Neuronal stem cell (in vitro differentiated cells): ENCODE measurements at regions not wholly inside any gene's neighbourhood (a gene's known extent, or its start where the extent isn't known, plus 50 kb on each side); places are given as distances from the start of the nearest gene placed in this dataset.

ENCODE experiments used
- DNase-seq: peaks from one replicate; pipeline ENCODE4 v3.0.0-alpha.2; 2013; ENCODE audit warnings: low spot score
- H2AFZ ChIP-seq: one replicate; pipeline ENCODE4 v1.6.1; 2013; ENCODE audit warnings: mild to moderate bottlenecking, low read length, inconsistent platforms
- H2AK5ac ChIP-seq: 2 replicates; pipeline ENCODE4 v1.6.1; 2013; ENCODE audit warnings: low read depth, mild to moderate bottlenecking, inconsistent platforms, low read length, moderate library complexity, mixed read lengths
- H2BK120ac ChIP-seq: 2 replicates; pipeline ENCODE4 v1.6.1; 2013; ENCODE audit warnings: low read depth, mild to moderate bottlenecking, inconsistent platforms, low read length, moderate library complexity, mixed read lengths
- H2BK12ac ChIP-seq: one replicate; pipeline ENCODE4 v1.6.1; 2013; ENCODE audit warnings: low read length, inconsistent platforms
- H2BK15ac ChIP-seq: 2 replicates; pipeline ENCODE4 v1.6.1; 2013; ENCODE audit warnings: mild to moderate bottlenecking, low read length, inconsistent platforms, mixed read lengths
- H2BK5ac ChIP-seq: one replicate; pipeline ENCODE4 v1.6.1; 2013; ENCODE audit warnings: inconsistent platforms, mild to moderate bottlenecking, low read length, moderate library complexity
- H3K14ac ChIP-seq: one replicate; pipeline ENCODE4 v1.6.1; 2013; ENCODE audit warnings: low read length, inconsistent platforms
- H3K18ac ChIP-seq: 2 replicates; pipeline ENCODE4 v1.6.1; 2013; ENCODE audit warnings: low read length, inconsistent platforms
- H3K23ac ChIP-seq: 2 replicates; pipeline ENCODE4 v1.6.1; 2013; ENCODE audit warnings: low read depth, mild to moderate bottlenecking, mixed read lengths, low read length, inconsistent platforms; ENCODE audit not compliant: poor library complexity
- H3K27ac ChIP-seq: replicated peaks from 3 replicates; pipeline ENCODE4 v1.5.1; 2013; ENCODE audit warnings: low read length, inconsistent platforms
- H3K27me3 ChIP-seq, 3 experiments: 2 replicates each; pipeline ENCODE4 v1.6.1; 2013; ENCODE audit warnings: low read length in 3 of 3, mild to moderate bottlenecking in 2 of 3, inconsistent platforms in 1 of 3, low read depth in 1 of 3, mixed read lengths in 1 of 3, moderate library complexity in 1 of 3; ENCODE audit not compliant: control insufficient read depth in 3 of 3, insufficient read depth in 3 of 3
- H3K36me3 ChIP-seq, 2 donors: replicated peaks in 1 of 2; 2 replicates each; pipeline ENCODE4 v1.6.1; 2013; ENCODE audit warnings: low read length in 2 of 2; ENCODE audit not compliant: control insufficient read depth in 2 of 2, insufficient read depth in 2 of 2
- H3K4ac ChIP-seq: 2 replicates; pipeline ENCODE4 v1.6.1; 2013; ENCODE audit warnings: inconsistent platforms, mild to moderate bottlenecking, low read length, moderate library complexity
- H3K4me1 ChIP-seq, 2 donors: 1 replicate in 1 of 2; 2 replicates in 1 of 2; pipeline ENCODE4 v1.6.1; 2013; ENCODE audit warnings: low read length in 2 of 2, low read depth in 1 of 2; ENCODE audit not compliant: control insufficient read depth in 2 of 2, insufficient read depth in 1 of 2
- H3K4me2 ChIP-seq: one replicate; pipeline ENCODE4 v1.6.1; 2013; ENCODE audit warnings: mild to moderate bottlenecking, low read length, inconsistent platforms; ENCODE audit not compliant: insufficient read depth, poor library complexity, severe bottlenecking
- H3K4me3 ChIP-seq, 2 donors: 2 replicates each; pipeline ENCODE4 v1.5.1; 2013; ENCODE audit warnings: low read length in 2 of 2, mild to moderate bottlenecking in 2 of 2, inconsistent platforms in 1 of 2, moderate library complexity in 1 of 2
- H3K79me1 ChIP-seq: one replicate; pipeline ENCODE4 v1.6.1; 2013; ENCODE audit warnings: low read depth, mild to moderate bottlenecking, inconsistent platforms, low read length, moderate library complexity
- H3K9ac ChIP-seq: one replicate; pipeline ENCODE4 v1.6.1; 2013; ENCODE audit warnings: mild to moderate bottlenecking, low read depth, low read length, inconsistent platforms; ENCODE audit not compliant: poor library complexity
- H3K9me3 ChIP-seq, 2 donors: replicated peaks in 1 of 2; 2 replicates each; pipeline versions ENCODE3 to v1.6.1; 2013; ENCODE audit warnings: low read length in 2 of 2, mild to moderate bottlenecking in 2 of 2, inconsistent platforms in 1 of 2, low read depth in 1 of 2, mixed read lengths in 1 of 2, moderate library complexity in 1 of 2; ENCODE audit not compliant: control insufficient read depth in 2 of 2, insufficient read depth in 1 of 2
- H4K8ac ChIP-seq: one replicate; pipeline ENCODE4 v1.6.1; 2013; ENCODE audit warnings: low read depth, mild to moderate bottlenecking, inconsistent platforms, low read length, moderate library complexity
- H4K91ac ChIP-seq: one replicate; pipeline ENCODE4 v1.6.1; 2013; ENCODE audit warnings: low read length, low read depth, mild to moderate bottlenecking, inconsistent platforms; ENCODE audit not compliant: poor library complexity
- WGBS, 2 donors: extraction: QIAGEN DNeasy Blood & Tissue Kit; methylation state at CpG; one replicate each; pipeline ENCODE4 v1.1.7; 2013; ENCODE audit warnings: missing lambda C conversion rate in 2 of 2, mixed read lengths in 1 of 2; ENCODE audit not compliant: insufficient read length in 2 of 2, insufficient replicate concordance in 1 of 2; ENCODE audit errors: extremely low coverage in 2 of 2; 5-methylcytosine and 5-hydroxymethylcytosine counted together

- Histone ChIP-seq H3K14ac (no peak overlapping the region), H3K4me2 (no peak overlapping the region), H2AK5ac (no peak overlapping the region), H2BK12ac (no peak overlapping the region), H2AFZ (no peak overlapping the region), H2BK5ac (no peak overlapping the region), H2BK120ac (no peak overlapping the region), H3K9me3 (no peaks in the 10 kb centered on the region), H4K8ac (no peak overlapping the region), H3K4ac (no peak overlapping the region), H3K27me3 (peaks cover 0 to 2% (median 0%) of the 10 kb centered on the region in 3 experiments), H3K4me3 (no peak overlapping the region), H3K9ac (no peak overlapping the region), H4K91ac (no peak overlapping the region), H3K79me1 (no peaks in the 10 kb centered on the region), H3K18ac (no peak overlapping the region), H2BK15ac (no peak overlapping the region), H3K27ac (no peak overlapping the region), H3K36me3 (no peaks in the 10 kb centered on the region), H3K4me1 (peaks cover 0 to 2% of the 10 kb centered on the region in 2 donors), H3K23ac (no peak overlapping the region)
- WGBS, 2 donors = no CpG with 5 or more reads among the region's 3 CpGs
- no peak for DNase-seq
Observed at GRCh38 chr10:107383357-107383756, 218.9 kb upstream of the SORCS1 start.

DNA sequence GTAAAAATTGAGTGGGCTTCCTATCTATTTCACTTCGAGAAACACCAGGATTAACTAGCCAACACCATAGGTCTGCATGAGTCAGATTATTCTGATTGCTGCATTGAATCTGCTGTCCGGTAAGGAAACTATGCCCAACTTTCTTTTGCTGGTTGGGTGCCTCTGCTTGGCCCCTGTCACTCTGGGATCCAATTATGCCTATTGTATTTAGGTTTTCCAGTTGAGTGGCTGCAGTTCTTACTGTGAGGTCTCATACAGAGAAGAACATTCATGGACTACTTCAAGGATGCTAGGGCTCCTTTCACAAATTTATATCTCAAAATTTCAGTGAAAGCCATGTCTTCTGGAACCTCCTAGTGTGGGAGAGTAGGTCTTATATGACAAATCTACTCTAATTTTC, 215.1 kb upstream of the SORCS1 start:
- Histone ChIP-seq H3K4ac (no peak overlapping the region), H3K4me3 (no peak overlapping the region), H3K9me3 (no peaks in the 10 kb centered on the region), H3K4me2 (no peak overlapping the region), H3K27me3 (peaks cover 0 to 2% (median 0%) of the 10 kb centered on the region in 3 experiments), H2AK5ac (no peak overlapping the region), H3K79me1 (no peaks in the 10 kb centered on the region), H4K8ac (no peak overlapping the region), H3K4me1 (peaks cover 0 to 2% of the 10 kb centered on the region in 2 donors), H3K9ac (no peak overlapping the region), H2BK120ac (no peak overlapping the region), H3K36me3 (no peaks in the 10 kb centered on the region), H2BK15ac (no peak overlapping the region), H3K27ac (no peak overlapping the region), H3K14ac (no peak overlapping the region), H2BK5ac (no peak overlapping the region), H3K23ac (no peak overlapping the region), H2AFZ (no peak overlapping the region), H4K91ac (no peak overlapping the region), H2BK12ac (no peak overlapping the region), H3K18ac (no peak overlapping the region)
- no peak for DNase-seq
- WGBS, 2 donors = no CpG with 5 or more reads among the region's 2 CpGs

DNA sequence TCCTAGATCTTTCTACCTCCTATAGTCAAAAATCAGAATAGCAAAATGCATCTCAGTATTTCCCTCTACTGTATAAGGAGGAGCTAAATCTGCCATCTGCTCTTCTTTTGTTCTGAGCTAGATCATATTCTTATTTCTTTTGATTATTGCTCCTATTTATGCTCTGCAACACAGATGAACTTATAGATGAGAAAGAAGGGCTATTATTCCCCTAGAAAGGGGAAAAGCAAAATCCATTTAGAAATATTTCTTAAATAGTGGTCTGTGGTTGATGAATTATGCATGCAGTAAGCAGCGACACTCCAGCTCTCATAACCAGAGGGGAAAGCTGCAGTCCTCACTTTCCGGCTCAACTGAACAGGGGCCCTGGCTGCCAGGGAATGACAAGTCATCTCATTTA, 207.3 kb upstream of the SORCS1 start:
- Histone ChIP-seq H3K4ac (no peak overlapping the region), H2BK15ac (no peak overlapping the region), H2BK12ac (no peak overlapping the region), H3K9me3 (no peaks in the 10 kb centered on the region), H4K8ac (no peak overlapping the region), H3K4me3 (no peak overlapping the region), H3K9ac (no peak overlapping the region), H3K23ac (no peak overlapping the region), H3K36me3 (no peaks in the 10 kb centered on the region), H2AFZ (no peak overlapping the region), H3K27me3 (no peaks in the 10 kb centered on the region), H3K4me2 (no peak overlapping the region), H2AK5ac (no peak overlapping the region), H2BK120ac (no peak overlapping the region), H4K91ac (no peak overlapping the region), H3K14ac (no peak overlapping the region), H3K27ac (no peak overlapping the region), H3K4me1 (no peaks in the 10 kb centered on the region), H2BK5ac (no peak overlapping the region), H3K79me1 (no peaks in the 10 kb centered on the region), H3K18ac (no peak overlapping the region)
- no CpG with 5 or more reads among the region's 2 CpGs for WGBS, 2 donors
- DNase-seq = no peak

GRCh38 chr10:107364872-107365271, 200.4 kb upstream of the SORCS1 start:
- no peaks in the 10 kb centered on the region for H3K36me3 ChIP-seq
- H2BK12ac ChIP-seq = no peak overlapping the region
- no peak overlapping the region for H4K8ac ChIP-seq
- no peaks in the 10 kb centered on the region for H3K27me3 ChIP-seq
- no peak overlapping the region for H2BK120ac ChIP-seq
- no peak overlapping the region for H3K9ac ChIP-seq
- H2AK5ac ChIP-seq = no peak overlapping the region
- H3K4me3 ChIP-seq = no peak overlapping the region
- no peaks in the 10 kb centered on the region for H3K9me3 ChIP-seq
- no peaks in the 10 kb centered on the region for H3K79me1 ChIP-seq
- no CpG with 5 or more reads among the region's 3 CpGs for WGBS, 2 donors
- no peak overlapping the region for H4K91ac ChIP-seq
- H3K23ac ChIP-seq = no peak overlapping the region
- H3K18ac ChIP-seq = no peak overlapping the region
- no peak overlapping the region for H3K14ac ChIP-seq
- no peak overlapping the region for H3K4ac ChIP-seq
- no peak overlapping the region for H3K4me2 ChIP-seq
- H2AFZ ChIP-seq = no peak overlapping the region
- DNase-seq = no peak
- H2BK15ac ChIP-seq = no peak overlapping the region
- no peaks in the 10 kb centered on the region for H3K4me1 ChIP-seq
- no peak overlapping the region for H3K27ac ChIP-seq
- no peak overlapping the region for H2BK5ac ChIP-seq
